Adrenal gland (tissue), 5 donors: ENCODE measurements at regions not wholly inside any gene's neighbourhood (a gene's known extent, or its start where the extent isn't known, plus 50 kb on each side); places are given as distances from the start of the nearest gene placed in this dataset.

Source experiments
- POLR2A ChIP-seq, 2 donors: fragments of 450-650 bp; IDR thresholded peaks; one replicate each; pipeline ENCODE4 v1.6.1; 2017; ENCODE audit warnings: antibody characterized with exemption in 2 of 2, mild to moderate bottlenecking in 2 of 2, moderate library complexity in 1 of 2
- TF ChIP-seq, protein P1 (sequence below), 6 experiments: fragments of 450-650 bp in 4 of 6; fragments of 200-600 bp in 2 of 6; sonication (generic) in 1 of 6; IDR thresholded peaks; 1 replicate in 5 of 6; 2 replicates in 1 of 6; pipeline versions ENCODE4 v1.5.1 to v1.8.0; 2016 to 2021; ENCODE audit warnings: antibody characterized with exemption in 6 of 6, mild to moderate bottlenecking in 2 of 6, moderate library complexity in 1 of 6
- donor health status: DM: no; HTN: no; CAD: no.

DNA sequence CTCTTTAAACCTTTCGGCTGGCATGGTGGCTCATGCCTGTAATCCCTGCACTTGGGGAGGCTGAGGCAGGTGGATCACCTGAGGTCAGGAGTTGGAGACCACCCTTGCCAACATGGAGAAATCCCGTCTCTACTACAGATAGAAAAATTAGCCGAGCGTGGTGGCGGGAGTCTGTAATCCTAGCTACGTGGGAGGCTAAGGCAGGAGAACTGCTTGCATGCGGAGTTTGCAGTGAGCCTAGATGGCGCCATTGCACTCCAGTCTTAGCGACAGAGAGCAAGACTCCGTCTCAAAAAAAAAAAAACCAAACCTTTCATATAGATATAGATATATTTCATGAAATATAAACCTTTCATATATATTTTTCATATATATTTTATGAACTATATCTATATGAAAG, 864.7 kb downstream of the TRIB2 start:
- TF ChIP-seq, protein P1, sequence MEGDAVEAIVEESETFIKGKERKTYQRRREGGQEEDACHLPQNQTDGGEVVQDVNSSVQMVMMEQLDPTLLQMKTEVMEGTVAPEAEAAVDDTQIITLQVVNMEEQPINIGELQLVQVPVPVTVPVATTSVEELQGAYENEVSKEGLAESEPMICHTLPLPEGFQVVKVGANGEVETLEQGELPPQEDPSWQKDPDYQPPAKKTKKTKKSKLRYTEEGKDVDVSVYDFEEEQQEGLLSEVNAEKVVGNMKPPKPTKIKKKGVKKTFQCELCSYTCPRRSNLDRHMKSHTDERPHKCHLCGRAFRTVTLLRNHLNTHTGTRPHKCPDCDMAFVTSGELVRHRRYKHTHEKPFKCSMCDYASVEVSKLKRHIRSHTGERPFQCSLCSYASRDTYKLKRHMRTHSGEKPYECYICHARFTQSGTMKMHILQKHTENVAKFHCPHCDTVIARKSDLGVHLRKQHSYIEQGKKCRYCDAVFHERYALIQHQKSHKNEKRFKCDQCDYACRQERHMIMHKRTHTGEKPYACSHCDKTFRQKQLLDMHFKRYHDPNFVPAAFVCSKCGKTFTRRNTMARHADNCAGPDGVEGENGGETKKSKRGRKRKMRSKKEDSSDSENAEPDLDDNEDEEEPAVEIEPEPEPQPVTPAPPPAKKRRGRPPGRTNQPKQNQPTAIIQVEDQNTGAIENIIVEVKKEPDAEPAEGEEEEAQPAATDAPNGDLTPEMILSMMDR (IDR thresholded peaks at IDR 0.05): no peak
- no peak for TF ChIP-seq POLR2A (IDR thresholded peaks at IDR 0.05)
